ENCODE measurements at regions not wholly inside any gene's neighbourhood (a gene's known extent, or its start where the extent isn't known, plus 50 kb on each side); places are given as distances from the start of the nearest gene placed in this dataset.
"Not testable (repeated sequence)": the region's sequence is repeated elsewhere in the genome, so short reads cannot be mapped to it uniquely, and the experiment has no call there.

DNA sequence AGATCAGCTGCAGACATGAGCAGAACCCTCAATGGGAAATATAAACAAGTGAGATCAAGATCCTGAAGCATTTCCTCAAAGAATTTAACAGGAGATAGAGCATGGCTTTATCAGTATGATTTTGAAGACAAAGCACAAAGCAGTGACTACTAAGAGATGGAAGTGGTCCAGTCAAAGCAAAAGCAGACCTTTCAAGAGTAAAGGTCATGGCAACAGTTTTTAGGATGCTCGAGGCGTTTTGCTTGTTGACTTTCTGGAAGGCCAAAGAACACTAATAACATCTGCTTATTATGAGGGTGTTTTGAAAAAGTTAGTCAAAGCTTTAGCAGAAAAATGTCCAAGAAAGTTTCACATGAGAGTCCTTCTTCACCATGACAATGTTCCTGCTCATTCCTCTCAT lies 128.5 kb downstream of the KCNE4 start:
- no peaks in the 10 kb centered on the region for H3K9me3 ChIP-seq
- H3K4me3 ChIP-seq, result no peak overlapping the region
- peaks cover 3% of the 10 kb centered on the region for H3K4me1 ChIP-seq (ENCODE audit: insufficient read depth)
- H3K27me3 ChIP-seq, result no peaks in the 10 kb centered on the region
- intact Hi-C loops (cut with DNase I), result no loop called here
- no peaks in the 10 kb centered on the region for H3K36me3 ChIP-seq
- 3 to 15% (median 12%) methylated on average over 2 of the region's 2 CpGs for WGBS, 3 donors
- DNase-seq, result no peak
- TF ChIP-seq EP300 (IDR thresholded peaks at IDR 0.05) (no peak), POLR2A (IDR thresholded peaks at IDR 0.05) (no peak), CTCF (IDR thresholded peaks at IDR 0.05) (no peak)
- H3K27ac ChIP-seq, result no peak overlapping the region

- no peak overlapping the region for H3K4me3 ChIP-seq
- DNase-seq, result no peak
- intact Hi-C loops (cut with DNase I), result no loop called here
- TF ChIP-seq EP300 (IDR thresholded peaks at IDR 0.05) (no peak), CTCF (IDR thresholded peaks at IDR 0.05) (no peak), POLR2A (IDR thresholded peaks at IDR 0.05) (no peak)
- H3K9me3 ChIP-seq, result no peaks in the 10 kb centered on the region
- peaks cover 3% of the 10 kb centered on the region for H3K4me1 ChIP-seq (ENCODE audit: insufficient read depth)
- H3K27ac ChIP-seq, result no peak overlapping the region
- no peaks in the 10 kb centered on the region for H3K36me3 ChIP-seq
- 78 to 93% (median 84%) methylated on average over 1 of the region's 1 CpG for WGBS, 3 donors
- no peaks in the 10 kb centered on the region for H3K27me3 ChIP-seq
These were observed 129.6 kb downstream of the KCNE4 start for GRCh38 chr2:223181561-223181960.

GRCh38 chr2:223182356-223182755 lies 130.4 kb downstream of the KCNE4 start:
- WGBS, 3 donors, result 91 to 94% (median 93%) methylated on average over 2 of the region's 2 CpGs
- TF ChIP-seq POLR2A (IDR thresholded peaks at IDR 0.05), result no peak
- TF ChIP-seq EP300 (IDR thresholded peaks at IDR 0.05), result no peak
- TF ChIP-seq CTCF (IDR thresholded peaks at IDR 0.05), result no peak
- Histone ChIP-seq H3K9me3 (no peaks in the 10 kb centered on the region), H3K36me3 (no peaks in the 10 kb centered on the region), H3K27ac (no peak overlapping the region), H3K4me1 (ENCODE audit: insufficient read depth) (peaks cover 3% of the 10 kb centered on the region), H3K4me3 (no peak overlapping the region), H3K27me3 (no peaks in the 10 kb centered on the region)
- intact Hi-C loops (cut with DNase I), result no loop called here
- DNase-seq, result no peak

DNA sequence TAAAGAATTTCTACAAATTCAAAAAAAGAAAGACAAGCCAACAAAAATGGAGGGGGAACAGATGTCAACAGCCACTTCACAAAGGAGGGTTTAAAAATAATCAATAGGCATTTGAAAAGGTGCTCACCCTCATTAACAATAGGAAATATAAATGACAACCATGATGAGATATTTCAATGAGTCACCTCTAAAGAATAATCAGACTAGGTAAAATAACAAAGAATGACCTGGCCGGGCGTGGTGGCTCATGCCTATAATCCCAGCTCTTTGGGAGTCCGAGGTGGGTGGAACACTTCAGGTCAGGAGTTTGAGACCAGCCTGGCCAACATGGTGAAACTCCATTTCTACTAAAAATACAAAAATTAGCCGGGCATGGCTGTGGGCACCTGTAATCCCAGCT lies 133.6 kb downstream of the KCNE4 start:
- TF ChIP-seq CTCF (IDR thresholded peaks at IDR 0.05), result no peak
- TF ChIP-seq EP300 (IDR thresholded peaks at IDR 0.05), result no peak
- no peak for TF ChIP-seq POLR2A (IDR thresholded peaks at IDR 0.05)
- 89 to 95% (median 91%) methylated on average over 4 of the region's 4 CpGs for WGBS, 3 donors

DNA sequence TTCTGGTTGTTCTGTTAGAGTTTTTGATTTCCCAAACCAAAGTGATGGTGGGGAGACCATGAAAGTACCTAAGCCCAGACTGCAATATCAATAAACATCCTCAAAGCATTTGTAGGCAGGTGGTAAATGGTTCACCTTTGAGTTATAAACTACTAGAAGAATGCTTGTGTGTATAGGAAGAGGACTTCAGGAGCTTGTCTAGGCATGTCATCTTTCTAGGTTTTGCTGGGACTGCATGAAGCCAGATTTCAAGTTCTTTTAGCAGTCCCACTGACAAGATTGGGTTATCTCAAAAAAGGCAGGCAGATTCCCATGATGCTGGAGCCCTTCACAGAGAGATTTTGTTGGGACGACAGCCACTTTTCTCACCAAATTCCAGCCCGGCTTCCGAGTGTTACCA lies 135.3 kb downstream of the KCNE4 start:
- H3K27ac ChIP-seq, result no peak overlapping the region

More for the DNA sequence above, 133.6 kb downstream of the KCNE4 start:
- Histone ChIP-seq H3K4me1 (ENCODE audit: insufficient read depth) (no peaks in the 10 kb centered on the region), H3K27me3 (no peaks in the 10 kb centered on the region), H3K27ac (no peak overlapping the region), H3K9me3 (peaks cover 0 to 3% of the 10 kb centered on the region in 2 donors), H3K4me3 (no peak overlapping the region), H3K36me3 (no peaks in the 10 kb centered on the region)
- intact Hi-C loops (cut with DNase I), result no loop called here
- no peak for DNase-seq

DNA sequence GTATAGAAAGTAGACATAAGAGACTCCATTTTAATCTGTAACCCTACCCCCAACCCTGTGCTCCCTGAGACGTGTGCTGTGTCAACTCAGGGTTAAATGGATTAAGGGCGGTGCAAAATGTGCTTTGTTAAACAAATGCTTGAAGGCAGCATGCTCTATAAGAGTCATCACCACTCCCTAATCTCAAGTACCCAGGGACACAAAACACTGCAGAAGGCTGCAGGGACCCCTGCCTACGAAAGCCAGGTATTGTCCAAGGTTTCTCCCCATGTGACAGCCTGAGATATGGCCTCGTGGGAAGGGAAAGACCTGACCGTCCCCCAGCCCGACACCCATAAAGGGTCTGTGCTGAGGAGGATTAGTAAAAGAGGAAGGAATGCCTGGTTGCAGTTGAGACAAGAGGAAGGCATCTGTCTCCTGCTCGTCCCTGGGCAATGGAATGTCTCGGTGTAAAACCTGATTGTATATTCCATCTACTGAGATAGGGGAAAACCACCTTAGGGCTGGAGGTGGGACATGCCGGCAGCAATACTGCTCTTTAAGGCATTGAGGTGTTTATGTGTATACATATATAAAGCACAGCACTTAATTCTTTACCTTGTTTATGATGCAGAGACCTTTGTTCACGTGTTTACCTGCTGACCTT lies 138.7 kb downstream of the KCNE4 start:
- not testable (repeated sequence) for H3K27ac ChIP-seq, H3K9me3 ChIP-seq

More for the DNA sequence above, 135.3 kb downstream of the KCNE4 start:
- Histone ChIP-seq H3K4me1 (ENCODE audit: insufficient read depth) (no peaks in the 10 kb centered on the region), H3K36me3 (no peaks in the 10 kb centered on the region), H3K4me3 (no peak overlapping the region), H3K9me3 (peaks cover 0 to 3% of the 10 kb centered on the region in 2 donors), H3K27me3 (no peaks in the 10 kb centered on the region)
- DNase-seq, result no peak
- intact Hi-C loops (cut with DNase I), result no loop called here
- 95 to 98% (median 96%) methylated on average over 3 of the region's 3 CpGs for WGBS, 3 donors
- TF ChIP-seq CTCF (IDR thresholded peaks at IDR 0.05) (no peak), POLR2A (IDR thresholded peaks at IDR 0.05) (no peak), EP300 (IDR thresholded peaks at IDR 0.05) (no peak)

More for the DNA sequence above, 138.7 kb downstream of the KCNE4 start:
- H3K36me3 ChIP-seq; H3K4me3 ChIP-seq; H3K27me3 ChIP-seq; DNase-seq; intact Hi-C loops (cut with DNase I); H3K4me1 ChIP-seq (ENCODE audit: insufficient read depth): not testable (repeated sequence)
- 74 to 87% (median 82%) methylated on average over 10 of the region's 10 CpGs for WGBS, 3 donors
